H1 (cell line): ENCODE measurements at regions not wholly inside any gene's neighbourhood (a gene's known extent, or its start where the extent isn't known, plus 50 kb on each side); places are given as distances from the start of the nearest gene placed in this dataset.

ENCODE experiments used
- CTCF ChIA-PET: fragments of 300-600 bp; sonication (Branson Sonifier 250); formaldehyde crosslinking; loops from one replicate; lab custom pipeline; 2021; ENCODE audit not compliant: partially characterized antibody; lab: Charles Lee
- POLR2A ChIA-PET: fragments of 300-600 bp; sonication (Branson Sonifier 250); formaldehyde crosslinking; loops from one replicate; lab custom pipeline; 2021; ENCODE audit warnings: inconsistent platforms; ENCODE audit not compliant: partially characterized antibody; lab: Charles Lee
- DNase-seq, 2 experiments: peaks; one replicate each; pipeline versions ENCODE4 v3.0.0 to v3.0.0-alpha.2; 2010 to 2022; ENCODE audit warnings: low spot score in 2 of 2, low read depth in 1 of 2, mixed read lengths in 1 of 2
- FAIRE-seq: peaks from 2 replicates; lab custom pipeline; 2011; peaks lifted over from hg19 to GRCh38; lab: Jason Lieb, UNC
- H2AFZ ChIP-seq: 2 replicates; pipeline ENCODE4 v1.8.1; 2012; ENCODE audit warnings: low read length, inconsistent platforms
- H2AK5ac ChIP-seq: 2 replicates; pipeline ENCODE4 v1.6.1; 2013; ENCODE audit warnings: low read depth, low read length
- H2BK120ac ChIP-seq: replicated peaks from 2 replicates; pipeline ENCODE3; 2013; ENCODE audit warnings: low read depth, low read length, inconsistent platforms
- H2BK12ac ChIP-seq: 2 replicates; pipeline ENCODE4 v1.6.1; 2013; ENCODE audit warnings: low read depth, low read length
- H2BK15ac ChIP-seq: 2 replicates; pipeline ENCODE4 v1.6.1; 2013; ENCODE audit warnings: low read length
- H2BK20ac ChIP-seq: 2 replicates; pipeline ENCODE4 v1.6.1; 2013; ENCODE audit warnings: low read length
- H2BK5ac ChIP-seq: 2 replicates; pipeline ENCODE4 v1.6.1; 2013; ENCODE audit warnings: low read depth, low read length
- H3K14ac ChIP-seq: 2 replicates; pipeline ENCODE4 v1.6.1; 2013; ENCODE audit warnings: inconsistent platforms; ENCODE audit not compliant: insufficient read length
- H3K18ac ChIP-seq: 2 replicates; pipeline ENCODE4 v1.6.1; 2013; ENCODE audit warnings: low read length; ENCODE audit errors: extremely low read depth
- H3K23ac ChIP-seq: 2 replicates; pipeline ENCODE4 v1.6.1; 2013; ENCODE audit warnings: inconsistent platforms; ENCODE audit not compliant: insufficient read length
- H3K23me2 ChIP-seq: 2 replicates; pipeline ENCODE4 v1.6.1; 2013; ENCODE audit warnings: low read depth, low read length
- H3K27ac ChIP-seq: 2 replicates; pipeline ENCODE4 v1.6.1; 2011; ENCODE audit warnings: low read depth, low read length, inconsistent platforms
- H3K27me3 ChIP-seq, 4 experiments: replicated peaks in 1 of 4; 1 replicate in 1 of 4; 2 replicates in 3 of 4; pipeline versions ENCODE4 v1.6.1 to v1.8.1; 2011 to 2013; ENCODE audit warnings: low read length in 3 of 4, mild to moderate bottlenecking in 3 of 4, inconsistent platforms in 2 of 4, mixed read lengths in 2 of 4, moderate library complexity in 1 of 4; ENCODE audit not compliant: control insufficient read depth in 3 of 4, insufficient read depth in 3 of 4; ENCODE audit errors: extremely low read depth in 1 of 4
- H3K36me3 ChIP-seq, 4 experiments: 2 replicates each; pipeline versions ENCODE4 v1.6.1 to v1.8.1; 2011 to 2013; ENCODE audit warnings: mild to moderate bottlenecking in 4 of 4, low read length in 3 of 4, moderate library complexity in 2 of 4, control low read depth in 1 of 4, inconsistent platforms in 1 of 4; ENCODE audit not compliant: insufficient read depth in 4 of 4, control insufficient read depth in 2 of 4
- H3K4ac ChIP-seq: replicated peaks from 2 replicates; pipeline ENCODE3; 2013; ENCODE audit warnings: low read length, low read depth, mixed read lengths, inconsistent platforms; ENCODE audit not compliant: insufficient read length
- H3K4me1 ChIP-seq, 4 experiments: replicated peaks in 1 of 4; 1 replicate in 1 of 4; 2 replicates in 3 of 4; pipeline versions ENCODE4 v1.6.1 to v1.8.1; 2011 to 2013; ENCODE audit warnings: low read length in 3 of 4, inconsistent platforms in 2 of 4, mixed read lengths in 1 of 4; ENCODE audit not compliant: insufficient read depth in 4 of 4, control insufficient read depth in 3 of 4
- H3K4me2 ChIP-seq, 2 experiments: 2 replicates each; pipeline versions ENCODE4 v1.6.1 to v1.8.1; 2011 to 2013; ENCODE audit warnings: low read depth in 2 of 2, low read length in 2 of 2, control low read depth in 1 of 2, inconsistent platforms in 1 of 2, mild to moderate bottlenecking in 1 of 2; ENCODE audit not compliant: insufficient read depth in 1 of 2
- H3K4me3 ChIP-seq, 4 experiments: fragments of 200-600, 300-600 bp in 1 of 4; sonication (generic), shearing (Covaris generic), sonication (Bioruptor Twin) in 1 of 4; 2 replicates each; pipeline versions ENCODE4 v1.5.1 to v1.8.1; 2011 to 2016; ENCODE audit warnings: low read length in 4 of 4, low read depth in 3 of 4, control low read depth in 2 of 4, inconsistent platforms in 2 of 4, mild to moderate bottlenecking in 2 of 4, mixed read lengths in 1 of 4, moderate library complexity in 1 of 4; ENCODE audit not compliant: insufficient read depth in 2 of 4; ENCODE audit errors: extremely low read depth in 1 of 4
- H3K56ac ChIP-seq: replicated peaks from 2 replicates; pipeline ENCODE3; 2013; ENCODE audit warnings: low read depth, mild to moderate bottlenecking, mixed read lengths, low read length, inconsistent platforms; ENCODE audit not compliant: insufficient read length
- H3K79me1 ChIP-seq: 2 replicates; pipeline ENCODE4 v1.6.1; 2013; ENCODE audit warnings: low read depth, low read length, control low read depth
- H3K79me2 ChIP-seq, 2 experiments: 2 replicates each; pipeline versions ENCODE4 v1.6.1 to v1.8.1; 2012 to 2013; ENCODE audit warnings: low read length in 2 of 2, mild to moderate bottlenecking in 2 of 2, inconsistent platforms in 1 of 2; ENCODE audit not compliant: insufficient read depth in 2 of 2, control insufficient read depth in 1 of 2
- H3K9ac ChIP-seq, 4 experiments: replicated peaks in 1 of 4; 1 replicate in 1 of 4; 2 replicates in 3 of 4; pipeline versions ENCODE4 v1.6.1 to v1.8.1; 2011 to 2013; ENCODE audit warnings: low read depth in 3 of 4, low read length in 3 of 4, control low read depth in 2 of 4, mild to moderate bottlenecking in 2 of 4, moderate library complexity in 2 of 4, inconsistent platforms in 1 of 4; ENCODE audit errors: extremely low read depth in 1 of 4
- H3K9me3 ChIP-seq, 2 experiments: 2 replicates each; pipeline versions ENCODE4 v1.6.1 to v1.8.1; 2012 to 2013; ENCODE audit warnings: mild to moderate bottlenecking in 2 of 2, moderate library complexity in 2 of 2, control low read depth in 1 of 2, inconsistent platforms in 1 of 2, low read depth in 1 of 2, low read length in 1 of 2, mixed read lengths in 1 of 2; ENCODE audit not compliant: insufficient read depth in 2 of 2
- H4K20me1 ChIP-seq, 2 experiments: replicated peaks in 1 of 2; 2 replicates each; pipeline versions ENCODE3 to v1.8.1; 2011 to 2013; ENCODE audit warnings: inconsistent platforms in 2 of 2, low read length in 2 of 2, mild to moderate bottlenecking in 1 of 2; ENCODE audit not compliant: insufficient read depth in 2 of 2, control insufficient read depth in 1 of 2
- H4K5ac ChIP-seq: 2 replicates; pipeline ENCODE4 v1.6.1; 2013; ENCODE audit warnings: low read length, low read depth, mixed read lengths, inconsistent platforms; ENCODE audit not compliant: insufficient read length
- H4K8ac ChIP-seq: 2 replicates; pipeline ENCODE4 v1.8.0; 2013; ENCODE audit warnings: mild to moderate bottlenecking, moderate library complexity, low read length, inconsistent platforms; ENCODE audit not compliant: insufficient read depth; ENCODE audit errors: extremely low read depth
- H4K91ac ChIP-seq: replicated peaks from 2 replicates; pipeline ENCODE3; 2013; ENCODE audit warnings: low read length, mixed read lengths, inconsistent platforms; ENCODE audit not compliant: insufficient read length
- CEBPB ChIP-seq: IDR thresholded peaks from 2 replicates; pipeline ENCODE4 v1.6.1; 2012; ENCODE audit warnings: low read depth, low read length
- EGR1 ChIP-seq: IDR thresholded peaks from 2 replicates; pipeline ENCODE4 v1.6.1; 2011; ENCODE audit warnings: low read depth, low read length, borderline replicate concordance
- FOSL1 ChIP-seq: IDR thresholded peaks from 2 replicates; pipeline ENCODE4 v1.6.1; 2011; ENCODE audit warnings: mild to moderate bottlenecking, low read depth, low read length, moderate library complexity; ENCODE audit not compliant: insufficient read depth
- GABPA ChIP-seq: IDR thresholded peaks from 2 replicates; pipeline ENCODE4 v1.6.1; 2011; ENCODE audit warnings: mild to moderate bottlenecking, low read length, moderate library complexity, borderline replicate concordance; ENCODE audit not compliant: insufficient read depth
- JUND ChIP-seq: IDR thresholded peaks from 2 replicates; pipeline ENCODE4 v1.6.1; 2011; ENCODE audit warnings: mild to moderate bottlenecking, improper control_type of control experiment, low read length
- NRF1 ChIP-seq: IDR thresholded peaks from 2 replicates; pipeline ENCODE4 v1.6.1; 2011; ENCODE audit warnings: mild to moderate bottlenecking, low read depth, low read length, improper control_type of control experiment
- RAD21 ChIP-seq, 2 experiments: IDR thresholded peaks in 1 of 2; conservative IDR thresholded peaks in 1 of 2; 2 replicates each; pipeline ENCODE4 v1.6.1; 2011; ENCODE audit warnings: low read depth in 2 of 2, low read length in 2 of 2, improper control_type of control experiment in 1 of 2, inconsistent platforms in 1 of 2, mild to moderate bottlenecking in 1 of 2, moderate library complexity in 1 of 2
- RFX5 ChIP-seq: IDR thresholded peaks from 2 replicates; pipeline ENCODE4 v1.6.1; 2011; ENCODE audit warnings: low read depth, low read length, improper control_type of control experiment, borderline replicate concordance
- SAP30 ChIP-seq: fragments of 300-600 bp; sonication (generic); IDR thresholded peaks from 2 replicates; pipeline ENCODE4 v1.7.1; 2012; ENCODE audit warnings: low read length, moderate library complexity, mild to moderate bottlenecking, inconsistent platforms; ENCODE audit not compliant: insufficient read depth, insufficient replicate concordance
- SP1 ChIP-seq: IDR thresholded peaks from 2 replicates; pipeline ENCODE4 v1.6.1; 2011; ENCODE audit warnings: low read depth, low read length
- SUZ12 ChIP-seq: fragments of 200-600 bp; sonication (generic); IDR thresholded peaks from 2 replicates; pipeline ENCODE4 v1.6.1; 2012; ENCODE audit warnings: mild to moderate bottlenecking, inconsistent platforms, low read length, moderate library complexity, mixed read lengths
- WGBS, 2 experiments: shearing (Covaris generic) in 1 of 2; methylation state at CpG; one replicate each; pipeline versions ENCODE4 v1.1.6 to v1.1.7; 2013 to 2015; ENCODE audit warnings: low lambda C conversion rate in 2 of 2, mixed read lengths in 2 of 2, inconsistent platforms in 1 of 2, low coverage in 1 of 2, missing lambda C conversion rate in 1 of 2; ENCODE audit not compliant: insufficient replicate concordance in 2 of 2, insufficient coverage in 1 of 2, insufficient read length in 1 of 2; ENCODE audit errors: extremely low coverage in 1 of 2, missing lambda C conversion rate in 1 of 2; 5-methylcytosine and 5-hydroxymethylcytosine counted together

- TF ChIP-seq RFX5: no peak
- TF ChIP-seq NRF1: no peak
- TF ChIP-seq FOSL1: no peak
- TF ChIP-seq RAD21 (IDR thresholded peaks at IDR 0.05 in 1 of 2, conservative IDR thresholded peaks at IDR 0.05 in 1 of 2; ENCODE audit: low read depth in 2 of 2, low read length in 2 of 2): no peak
- TF ChIP-seq CEBPB: no peak
- TF ChIP-seq EGR1: no peak
- TF ChIP-seq SP1: no peak
- no peak for TF ChIP-seq JUND
- no peak for TF ChIP-seq GABPA
- no peak for TF ChIP-seq SAP30
- TF ChIP-seq SUZ12: no peak
- no peaks in the 10 kb centered on the region for H3K79me1 ChIP-seq
- H3K9me3 ChIP-seq: no peaks in the 10 kb centered on the region
- H3K4me1 ChIP-seq: peaks cover 0 to 6% (median 2%) of the 10 kb centered on the region in 4 experiments; a peak in 3 of 7 replicates
- H3K4ac ChIP-seq: no peak overlapping the region
- H3K27me3 ChIP-seq: peaks cover 0 to 2% (median 0%) of the 10 kb centered on the region in 4 experiments; a peak in 1 of 7 replicates
- DNase-seq: no peak
- no peak overlapping the region for H3K9ac ChIP-seq
- FAIRE-seq: no peak
- no peak overlapping the region for H4K91ac ChIP-seq
- no peak overlapping the region for H3K56ac ChIP-seq
- no peak overlapping the region for H3K14ac ChIP-seq
- H3K27ac ChIP-seq: no peak overlapping the region
- H2BK12ac ChIP-seq: peak overlapping the region; percentile 75; the same call in 1 of the 2 replicates
- H4K5ac ChIP-seq: no peak overlapping the region
- H2BK20ac ChIP-seq: no peak overlapping the region
- CTCF ChIA-PET: interaction anchor here (0.7 to 1.5 kb wide), 2 partner anchors 33 to 64 kb away, joined by 3 read pairs; no protein-coding TSS in a partner anchor
- no peak overlapping the region for H2BK5ac ChIP-seq
- H4K8ac ChIP-seq: no peak overlapping the region
- H2AFZ ChIP-seq: no peak overlapping the region
- no peak overlapping the region for H3K23ac ChIP-seq
- no peak overlapping the region for H2BK120ac ChIP-seq
- 0 out of 2 replicates have a peak overlapping the region, but pooled peaks have one; percentile 75 for H2AK5ac ChIP-seq
- no peaks in the 10 kb centered on the region for H3K36me3 ChIP-seq
- no peak overlapping the region for H3K4me3 ChIP-seq
- no peak overlapping the region for H3K18ac ChIP-seq
- H2BK15ac ChIP-seq: no peak overlapping the region
- POLR2A ChIA-PET: interaction anchor here (0.9 kb wide), 1 partner anchor 9 kb away, joined by 3 read pairs; no protein-coding TSS in a partner anchor
- H3K79me2 ChIP-seq: no peaks in the 10 kb centered on the region
- H3K23me2 ChIP-seq: no peaks in the 10 kb centered on the region
- H3K4me2 ChIP-seq: no peak overlapping the region
- WGBS, 2 experiments: 94% methylated on average over 3 of the region's 3 CpGs; no CpG with 5 or more reads in 1 of the 2 experiments
- peaks cover 3% of the 10 kb centered on the region in 2 experiments for H4K20me1 ChIP-seq
These were observed 93.7 kb downstream of the LHX2 start for GRCh38 chr9:124105266-124105665.
